Naive B cell (primary cell): ENCODE measurements at regions not wholly inside any gene's neighbourhood (a gene's known extent, or its start where the extent isn't known, plus 50 kb on each side); places are given as distances from the start of the nearest gene placed in this dataset.
"Not testable (repeated sequence)": the region's sequence is repeated elsewhere in the genome, so short reads cannot be mapped to it uniquely, and the experiment has no call there.

Experiments
- ATAC-seq, 2 donors: fragments of 150-1000 bp; cut with Tn5 transposase; 2 replicates each; pipeline ENCODE4 v1.10.0; 2021; ENCODE audit warnings: low read depth in 2 of 2, mild to moderate bottlenecking in 2 of 2, moderate library complexity in 2 of 2
- DNase-seq: peaks from one replicate; pipeline ENCODE4 v3.0.0; 2022
- H3K27ac Mint-ChIP-seq, 6 donors: one replicate each; pipeline ENCODE4 v1.8.0; 2020 to 2022; ENCODE audit warnings: mild to moderate bottlenecking in 6 of 6, mixed read lengths in 6 of 6, moderate library complexity in 5 of 6, inconsistent platforms in 2 of 6
- H3K27me3 Mint-ChIP-seq, 3 donors: one replicate each; pipeline ENCODE4 v1.8.0; 2021 to 2022; ENCODE audit warnings: mixed read lengths in 3 of 3, mild to moderate bottlenecking in 1 of 3
- H3K36me3 Mint-ChIP-seq, 2 donors: one replicate each; pipeline ENCODE4 v1.8.0; 2020 to 2022; ENCODE audit warnings: mixed read lengths in 2 of 2, inconsistent platforms in 1 of 2, mild to moderate bottlenecking in 1 of 2
- H3K4me1 Mint-ChIP-seq, 3 donors: one replicate each; pipeline ENCODE4 v1.8.0; 2020 to 2022; ENCODE audit warnings: mixed read lengths in 3 of 3, inconsistent platforms in 1 of 3, mild to moderate bottlenecking in 1 of 3, moderate library complexity in 1 of 3
- H3K4me3 Mint-ChIP-seq, 8 donors: one replicate each; pipeline ENCODE4 v1.8.0; 2020 to 2022; ENCODE audit warnings: mild to moderate bottlenecking in 8 of 8, mixed read lengths in 8 of 8, moderate library complexity in 8 of 8, inconsistent platforms in 2 of 8
- H3K9me3 Mint-ChIP-seq, 7 donors: one replicate each; pipeline ENCODE4 v1.8.0; 2020 to 2022; ENCODE audit warnings: mixed read lengths in 7 of 7, mild to moderate bottlenecking in 5 of 7, inconsistent platforms in 2 of 7, moderate library complexity in 1 of 7

DNA sequence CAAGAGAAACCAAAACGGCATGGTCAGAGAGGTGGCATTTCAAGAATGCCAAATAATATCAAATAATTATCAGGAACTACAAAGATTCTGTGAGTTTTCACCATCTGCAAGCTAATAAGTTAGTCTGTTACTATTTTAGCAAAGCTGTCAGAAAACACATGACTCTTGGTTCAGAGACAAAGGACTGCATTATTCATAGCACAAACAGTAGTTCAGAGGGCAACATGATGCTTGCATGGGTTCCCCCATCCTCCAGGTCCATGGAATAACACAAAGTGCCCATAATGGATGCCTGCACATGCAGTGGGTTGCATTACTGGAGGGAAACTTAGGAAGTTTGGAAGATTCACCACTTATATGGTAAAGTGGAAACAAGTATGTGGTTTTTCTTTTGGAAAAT lies 228.8 kb upstream of the ALCAM start:
- DNase-seq (no peak), ATAC-seq (no peak)
- Mint-ChIP-seq H3K27ac (no peak overlapping the region), H3K27me3 (peaks cover 0 to 5% (median 0%) of the 10 kb centered on the region in 3 donors), H3K9me3 (peaks cover 0 to 8% (median 5%) of the 10 kb centered on the region in 7 donors), H3K4me3 (no peak overlapping the region), H3K4me1 (no peaks in the 10 kb centered on the region), H3K36me3 (no peaks in the 10 kb centered on the region)

DNA sequence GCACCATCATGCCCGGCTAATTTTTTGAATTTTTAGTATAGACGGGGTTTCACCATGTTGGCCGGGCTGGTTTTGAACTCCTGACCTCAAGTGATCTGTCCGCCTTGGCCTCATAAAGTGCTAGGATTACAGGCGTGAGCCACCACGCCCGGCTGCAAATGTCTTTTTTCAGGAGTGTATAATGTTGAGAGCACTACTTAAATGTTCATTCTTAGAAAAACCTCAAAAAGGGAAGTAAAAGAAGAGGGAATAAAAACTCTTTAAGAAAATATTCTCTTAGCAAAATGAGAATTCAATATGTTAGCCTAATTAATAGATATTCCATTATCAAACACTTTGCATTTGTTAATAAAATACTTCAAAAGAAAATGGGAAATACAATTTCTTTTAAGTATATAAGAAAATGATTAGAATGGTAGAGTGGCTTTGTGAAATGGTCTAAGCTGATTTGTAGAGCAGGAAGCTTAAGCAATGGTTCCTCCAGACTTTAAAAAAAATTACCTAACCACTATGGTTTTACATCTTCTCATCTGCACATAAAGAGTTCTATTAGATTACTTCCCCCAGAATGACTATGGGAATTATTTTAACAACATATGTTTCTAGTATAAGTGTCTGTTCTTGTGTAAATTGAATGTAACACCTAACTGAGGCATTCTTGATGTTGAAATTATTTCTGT lies 226.7 kb upstream of the ALCAM start:
- H3K27ac Mint-ChIP-seq, result no peak overlapping the region
- no peak for ATAC-seq
- H3K9me3 Mint-ChIP-seq, result peaks cover 0 to 5% (median 0%) of the 10 kb centered on the region in 7 donors
- no peaks in the 10 kb centered on the region for H3K4me1 Mint-ChIP-seq
- H3K27me3 Mint-ChIP-seq, result no peaks in the 10 kb centered on the region
- no peaks in the 10 kb centered on the region for H3K36me3 Mint-ChIP-seq
- DNase-seq, result no peak
- no peak overlapping the region for H3K4me3 Mint-ChIP-seq

DNA sequence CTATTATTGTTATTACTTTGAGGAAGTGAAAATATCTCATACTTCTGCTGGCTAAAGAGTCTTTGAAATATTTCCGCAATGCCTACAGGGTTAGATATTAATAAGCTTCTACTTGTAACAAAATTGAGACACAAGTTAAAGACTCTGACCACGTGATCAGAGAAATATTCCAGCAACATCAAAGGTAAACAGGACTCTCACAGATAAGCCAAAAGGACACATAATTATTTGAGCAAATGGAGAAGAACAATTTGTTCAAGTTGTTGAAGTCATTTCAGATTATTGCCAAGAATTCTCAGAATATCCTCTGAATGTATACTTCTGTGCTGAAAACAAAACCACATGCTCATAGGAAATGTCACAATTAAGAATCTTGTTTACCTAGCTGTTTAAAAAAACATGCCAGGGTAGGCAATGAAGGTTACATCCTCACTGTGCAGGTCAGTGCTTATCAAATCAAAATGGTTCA lies 225.8 kb upstream of the ALCAM start:
- H3K27me3 Mint-ChIP-seq, result no peaks in the 10 kb centered on the region
- H3K4me1 Mint-ChIP-seq, result no peaks in the 10 kb centered on the region
- DNase-seq (no peak), ATAC-seq (no peak)
- no peak overlapping the region for H3K27ac Mint-ChIP-seq
- peaks cover 0 to 5% (median 0%) of the 10 kb centered on the region in 7 donors for H3K9me3 Mint-ChIP-seq
- no peak overlapping the region for H3K4me3 Mint-ChIP-seq
- H3K36me3 Mint-ChIP-seq, result no peaks in the 10 kb centered on the region

DNA sequence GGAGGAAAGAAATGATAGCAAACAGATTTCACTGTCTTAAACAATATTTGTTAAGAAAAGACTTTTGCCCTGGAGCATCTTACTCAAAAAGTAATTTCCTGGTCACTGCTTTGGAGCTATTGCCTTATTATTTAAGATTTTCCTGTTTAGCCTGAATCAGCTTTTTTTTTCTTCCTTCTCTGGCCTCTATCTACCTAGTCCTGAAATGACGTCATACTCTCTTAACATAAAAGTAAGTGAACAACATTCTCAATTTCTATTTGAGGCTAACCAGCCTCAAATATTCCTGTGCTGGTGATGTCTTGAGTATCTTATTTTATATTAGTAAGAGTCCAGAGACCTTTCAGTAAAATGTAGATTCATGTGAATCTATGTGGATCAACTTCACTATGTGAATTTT lies 221.9 kb upstream of the ALCAM start:
- no peak for DNase-seq
- Mint-ChIP-seq H3K4me3 (no peak overlapping the region), H3K4me1 (no peaks in the 10 kb centered on the region), H3K9me3 (peaks cover 0 to 5% (median 1%) of the 10 kb centered on the region in 7 donors), H3K27ac (no peak overlapping the region), H3K36me3 (no peaks in the 10 kb centered on the region), H3K27me3 (peaks cover 0 to 13% (median 0%) of the 10 kb centered on the region in 3 donors)
- ATAC-seq, result no peak

DNA sequence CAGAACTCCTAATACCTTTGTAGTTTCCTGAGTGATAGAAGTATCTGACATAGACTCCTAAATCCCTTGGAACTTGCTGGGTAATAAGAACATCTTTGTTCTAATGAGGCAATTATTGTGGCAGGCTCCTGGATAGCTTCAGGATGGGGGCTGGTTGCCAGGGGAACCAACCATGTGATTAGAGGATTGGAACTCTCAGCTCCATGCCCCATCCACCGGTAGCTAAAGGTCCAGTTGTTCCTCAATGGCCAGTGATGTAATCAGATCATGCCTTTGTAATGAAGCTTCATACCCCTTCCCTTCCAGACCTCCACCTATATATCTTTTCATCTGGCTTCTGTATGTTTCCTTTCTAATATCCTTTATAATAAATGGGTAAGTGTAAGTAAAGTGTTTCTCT lies 221.2 kb upstream of the ALCAM start:
- H3K27ac Mint-ChIP-seq, result no peak overlapping the region
- peaks cover 0 to 8% (median 1%) of the 10 kb centered on the region in 7 donors for H3K9me3 Mint-ChIP-seq
- DNase-seq (no peak), ATAC-seq (no peak)
- H3K4me1 Mint-ChIP-seq, result no peaks in the 10 kb centered on the region
- no peaks in the 10 kb centered on the region for H3K36me3 Mint-ChIP-seq
- H3K27me3 Mint-ChIP-seq, result peaks cover 0 to 15% (median 0%) of the 10 kb centered on the region in 3 donors
- H3K4me3 Mint-ChIP-seq, result no peak overlapping the region

DNA sequence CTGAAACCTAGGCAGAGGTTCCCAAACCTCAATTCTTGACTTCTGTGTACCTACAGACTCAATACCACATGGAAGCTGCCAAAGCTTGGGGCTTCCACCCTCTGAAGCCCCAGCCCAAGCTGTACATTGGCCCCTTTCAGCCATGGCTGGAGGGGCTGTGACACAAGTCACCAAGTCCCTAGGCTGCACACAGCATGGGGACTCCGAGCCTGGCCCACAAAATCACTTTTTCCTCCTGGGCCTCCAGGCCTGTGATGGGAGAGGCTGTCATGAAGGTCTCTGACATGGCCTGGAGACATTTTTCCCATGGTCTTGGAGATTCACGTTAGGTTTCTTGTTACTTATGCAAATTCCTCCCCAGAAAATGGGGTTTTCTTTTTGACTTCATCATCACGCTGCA lies 217.5 kb upstream of the ALCAM start:
- ATAC-seq, H3K4me3 Mint-ChIP-seq, H3K27ac Mint-ChIP-seq, H3K36me3 Mint-ChIP-seq, DNase-seq, H3K9me3 Mint-ChIP-seq, H3K4me1 Mint-ChIP-seq: not testable (repeated sequence)
- peaks cover 0 to 15% (median 0%) of the 10 kb centered on the region in 3 donors for H3K27me3 Mint-ChIP-seq

DNA sequence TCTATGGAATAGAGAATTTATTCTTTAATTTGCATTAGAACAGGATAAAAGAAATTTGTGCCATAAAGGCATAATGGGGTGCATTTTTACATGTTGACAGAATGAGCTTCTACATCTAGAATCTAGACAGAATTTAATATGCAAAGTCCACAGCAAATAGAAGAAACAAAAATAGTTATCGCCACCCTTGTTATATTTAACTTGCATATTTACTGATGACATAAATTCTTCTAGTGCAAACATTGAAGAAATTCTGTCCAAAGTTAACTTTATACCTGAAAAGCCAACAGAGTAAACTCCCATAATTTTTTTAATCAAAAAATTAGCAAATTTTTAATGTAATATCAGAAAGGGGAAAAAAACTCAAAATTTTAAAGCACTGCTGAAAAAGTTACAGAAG lies 213.7 kb upstream of the ALCAM start:
- Mint-ChIP-seq H3K27me3 (peaks cover 0 to 9% (median 0%) of the 10 kb centered on the region in 3 donors), H3K9me3 (peaks cover 0 to 8% (median 1%) of the 10 kb centered on the region in 7 donors), H3K36me3 (no peaks in the 10 kb centered on the region), H3K27ac (no peak overlapping the region), H3K4me1 (no peaks in the 10 kb centered on the region), H3K4me3 (no peak overlapping the region)
- no peak for DNase-seq
- ATAC-seq, result no peak

DNA sequence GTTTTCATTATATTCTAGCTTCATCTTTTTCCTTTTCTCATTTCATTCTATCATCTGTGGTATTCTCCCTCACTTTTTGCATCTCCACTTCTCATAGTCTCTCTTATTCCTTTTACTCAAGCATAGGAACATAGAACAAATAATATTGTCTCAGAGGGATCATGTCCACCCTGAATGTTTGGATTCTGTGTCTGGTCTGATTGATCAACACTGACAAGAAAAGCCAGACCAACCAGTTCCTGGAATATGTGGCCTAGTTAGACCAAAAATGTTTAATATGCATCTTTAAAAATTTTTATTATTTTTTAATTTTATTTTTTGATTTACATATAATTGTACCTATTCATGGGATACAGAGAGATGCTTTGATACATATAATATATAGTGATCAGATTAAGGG lies 212.0 kb upstream of the ALCAM start:
- H3K27me3 Mint-ChIP-seq, result peaks cover 0 to 3% (median 0%) of the 10 kb centered on the region in 3 donors
- no peak for ATAC-seq
- H3K4me3 Mint-ChIP-seq, result no peak overlapping the region
- DNase-seq, result no peak
- peaks cover 0 to 4% (median 0%) of the 10 kb centered on the region in 7 donors for H3K9me3 Mint-ChIP-seq
- no peak overlapping the region for H3K27ac Mint-ChIP-seq
- no peaks in the 10 kb centered on the region for H3K4me1 Mint-ChIP-seq
- H3K36me3 Mint-ChIP-seq, result no peaks in the 10 kb centered on the region

DNA sequence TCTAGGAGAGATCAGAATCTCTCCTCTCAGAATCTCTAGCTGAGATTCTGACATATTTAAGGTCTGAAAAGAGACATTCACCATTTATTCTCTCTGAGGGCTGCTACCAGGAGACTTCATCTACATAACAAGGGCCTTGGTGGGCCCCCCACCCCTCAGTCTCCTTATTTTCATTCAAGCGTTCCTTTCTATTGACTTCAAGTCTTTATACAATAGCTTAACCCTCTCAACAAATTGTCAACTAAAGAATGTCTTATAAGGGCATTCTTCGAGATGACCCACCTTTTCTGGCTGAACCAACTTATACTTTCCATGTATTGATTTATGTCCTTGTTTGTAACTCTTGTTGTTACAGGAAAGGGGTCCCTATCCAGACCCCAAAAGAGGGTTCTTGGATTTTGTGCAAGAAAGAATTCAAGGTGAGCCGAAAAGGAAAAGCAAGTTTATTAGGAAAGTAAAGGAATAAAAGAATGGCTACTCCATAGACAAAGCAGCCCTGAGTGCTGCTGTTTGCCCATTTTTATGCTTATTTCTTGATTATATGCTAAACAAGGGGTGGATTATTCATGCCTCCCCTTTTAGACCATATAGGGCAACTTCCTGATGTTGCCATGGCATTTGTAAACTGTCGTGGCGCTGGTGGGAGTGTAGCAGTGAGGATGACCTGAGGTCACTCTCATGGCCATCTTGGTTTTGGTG lies 209.5 kb upstream of the ALCAM start:
- H3K4me1 Mint-ChIP-seq, result no peaks in the 10 kb centered on the region
- no peaks in the 10 kb centered on the region for H3K36me3 Mint-ChIP-seq
- DNase-seq (no peak), ATAC-seq (no peak)
- H3K27ac Mint-ChIP-seq, result no peak overlapping the region
- H3K9me3 Mint-ChIP-seq, result peaks cover 0 to 5% (median 0%) of the 10 kb centered on the region in 7 donors
- H3K27me3 Mint-ChIP-seq, result peaks cover 0 to 8% (median 0%) of the 10 kb centered on the region in 3 donors
- no peak overlapping the region for H3K4me3 Mint-ChIP-seq

DNA sequence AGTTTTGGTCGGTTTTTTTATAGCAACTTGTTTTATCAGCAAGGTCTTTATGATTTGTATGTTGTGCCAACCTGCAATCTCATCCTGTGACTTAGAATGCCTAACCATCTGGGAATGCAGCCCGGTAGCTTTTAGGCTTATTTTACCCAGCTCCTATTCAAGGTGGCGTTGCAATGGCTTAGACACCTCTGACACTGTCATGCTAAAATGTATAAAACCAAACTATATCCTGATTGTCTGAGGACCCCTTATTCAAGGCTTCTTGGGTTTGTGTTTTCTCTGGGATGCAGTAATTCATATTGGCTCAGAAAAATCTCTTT lies 209.0 kb upstream of the ALCAM start:
- H3K9me3 Mint-ChIP-seq, result peaks cover 0 to 5% (median 0%) of the 10 kb centered on the region in 7 donors
- H3K4me3 Mint-ChIP-seq, result no peak overlapping the region
- H3K27ac Mint-ChIP-seq, result no peak overlapping the region
- DNase-seq (no peak), ATAC-seq (no peak)
- peaks cover 0 to 8% (median 0%) of the 10 kb centered on the region in 3 donors for H3K27me3 Mint-ChIP-seq
- H3K4me1 Mint-ChIP-seq, result no peaks in the 10 kb centered on the region
- H3K36me3 Mint-ChIP-seq, result no peaks in the 10 kb centered on the region

DNA sequence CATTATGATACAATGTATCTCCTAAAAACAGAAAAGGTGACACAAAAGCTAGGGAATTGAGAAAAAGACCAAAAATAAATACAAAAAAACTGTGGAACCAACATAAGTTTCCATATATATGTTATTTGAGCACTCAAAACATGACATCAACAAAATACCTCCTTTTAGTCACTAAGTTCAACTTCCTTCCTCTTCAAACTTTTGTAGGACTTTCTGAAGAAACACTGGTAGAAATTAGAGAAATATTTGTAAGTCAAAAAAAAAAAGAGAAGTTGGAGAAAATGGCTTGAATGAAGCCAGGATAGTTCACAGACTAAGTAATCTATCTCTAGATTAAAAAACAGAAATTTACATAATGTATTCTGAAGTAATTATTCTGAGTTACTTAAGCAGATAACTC lies 208.4 kb upstream of the ALCAM start:
- Mint-ChIP-seq H3K9me3 (peaks cover 0 to 5% (median 0%) of the 10 kb centered on the region in 7 donors), H3K4me3 (no peak overlapping the region), H3K4me1 (no peaks in the 10 kb centered on the region), H3K27ac (no peak overlapping the region), H3K27me3 (peaks cover 0 to 8% (median 0%) of the 10 kb centered on the region in 3 donors), H3K36me3 (no peaks in the 10 kb centered on the region)
- DNase-seq (no peak), ATAC-seq (no peak)

DNA sequence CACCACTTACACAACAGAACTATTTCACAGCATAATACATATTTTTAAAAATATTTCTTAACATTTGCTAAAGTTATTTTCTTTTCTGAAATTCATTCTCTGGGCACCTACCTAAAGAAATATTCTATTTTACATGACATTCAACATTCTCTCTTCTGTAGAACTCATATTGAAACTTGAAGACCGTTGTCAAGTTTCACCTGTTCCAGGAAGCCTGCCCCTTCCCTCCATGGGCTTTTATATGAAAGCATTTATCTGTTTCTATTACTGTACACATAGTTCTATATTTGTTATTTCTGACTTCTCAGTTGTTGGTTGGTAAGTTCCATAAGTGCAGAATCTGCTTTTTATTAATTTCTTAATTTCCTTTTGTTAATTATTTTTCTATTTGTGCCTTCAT lies 204.3 kb upstream of the ALCAM start:
- peaks cover 0 to 8% (median 0%) of the 10 kb centered on the region in 3 donors for H3K27me3 Mint-ChIP-seq
- peaks cover 0 to 5% (median 0%) of the 10 kb centered on the region in 7 donors for H3K9me3 Mint-ChIP-seq
- ATAC-seq (no peak), DNase-seq (no peak)
- H3K27ac Mint-ChIP-seq, result no peak overlapping the region
- H3K36me3 Mint-ChIP-seq, result no peaks in the 10 kb centered on the region
- H3K4me1 Mint-ChIP-seq, result no peaks in the 10 kb centered on the region
- H3K4me3 Mint-ChIP-seq, result no peak overlapping the region

DNA sequence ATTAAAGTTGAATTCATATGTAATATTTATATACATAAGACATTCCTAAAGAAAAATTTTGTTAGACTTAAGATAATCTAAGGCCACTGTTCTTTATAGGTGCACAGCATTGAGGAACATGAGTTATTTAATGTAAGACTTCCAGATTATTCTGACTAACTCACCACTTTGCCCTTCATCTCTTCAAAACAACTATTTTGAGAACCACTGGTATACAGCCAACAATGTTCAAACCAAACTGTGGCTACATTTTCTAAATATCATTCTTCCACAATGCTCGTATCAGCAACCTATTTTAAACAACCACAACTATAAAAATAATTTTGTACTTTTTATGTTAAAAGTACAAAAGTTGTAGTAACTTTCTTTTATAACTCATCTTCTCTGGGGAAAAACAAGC lies 199.8 kb upstream of the ALCAM start:
- no peak overlapping the region for H3K27ac Mint-ChIP-seq

DNA sequence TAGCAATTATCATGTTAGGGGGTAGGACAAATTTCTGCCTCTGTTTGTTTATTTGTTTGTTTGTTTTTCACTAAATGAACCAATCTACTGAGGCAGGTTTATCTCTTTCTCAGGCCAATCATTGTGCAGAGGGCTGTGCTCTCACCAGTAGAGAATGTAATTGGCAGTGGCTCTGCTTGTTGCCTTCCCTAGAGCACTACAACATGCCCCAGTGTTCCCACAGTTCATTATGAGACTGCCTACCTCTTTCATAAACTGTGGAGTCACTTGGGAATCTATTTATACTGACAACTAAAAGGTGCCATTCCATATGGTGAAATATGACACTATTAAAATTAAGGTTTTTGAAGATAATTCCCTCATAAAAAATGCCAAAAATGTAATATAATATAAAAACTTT lies 196.3 kb upstream of the ALCAM start:
- Mint-ChIP-seq H3K36me3 (no peaks in the 10 kb centered on the region), H3K4me3 (no peak overlapping the region), H3K4me1 (no peaks in the 10 kb centered on the region), H3K27ac (no peak overlapping the region), H3K27me3 (no peaks in the 10 kb centered on the region), H3K9me3 (no peaks in the 10 kb centered on the region)
- ATAC-seq (no peak), DNase-seq (no peak)

More for the DNA sequence above, 199.8 kb upstream of the ALCAM start:
- no peaks in the 10 kb centered on the region for H3K27me3 Mint-ChIP-seq
- no peak overlapping the region for H3K4me3 Mint-ChIP-seq
- DNase-seq (no peak), ATAC-seq (no peak)
- H3K36me3 Mint-ChIP-seq, result no peaks in the 10 kb centered on the region
- H3K4me1 Mint-ChIP-seq, result no peaks in the 10 kb centered on the region
- no peaks in the 10 kb centered on the region for H3K9me3 Mint-ChIP-seq
